Type B pancreatic cell (in vitro differentiated cells): ENCODE measurements at regions not wholly inside any gene's neighbourhood (a gene's known extent, or its start where the extent isn't known, plus 50 kb on each side); places are given as distances from the start of the nearest gene placed in this dataset.

Source experiments
- DNase-seq: peaks from one replicate; pipeline ENCODE4 v3.0.0; 2021; ENCODE audit warnings: mixed read lengths; ENCODE audit not compliant: unreplicated experiment; ENCODE audit errors: extremely low spot score
- H3K27ac Mint-ChIP-seq: 2 replicates; pipeline ENCODE4 v1.8.0; 2021; ENCODE audit warnings: mild to moderate bottlenecking, mixed read lengths
- H3K27me3 Mint-ChIP-seq: 2 replicates; pipeline ENCODE4 v1.8.0; 2021; ENCODE audit warnings: mixed read lengths
- H3K36me3 Mint-ChIP-seq: 2 replicates; pipeline ENCODE4 v1.8.0; 2021; ENCODE audit warnings: mixed read lengths
- H3K4me1 Mint-ChIP-seq: one replicate; pipeline ENCODE4 v1.8.0; 2021; ENCODE audit warnings: mixed read lengths; ENCODE audit not compliant: unreplicated experiment
- H3K4me3 Mint-ChIP-seq: 2 replicates; pipeline ENCODE4 v1.8.0; 2021; ENCODE audit warnings: mild to moderate bottlenecking, mixed read lengths
- H3K9me3 Mint-ChIP-seq: 2 replicates; pipeline ENCODE4 v1.8.0; 2021; ENCODE audit warnings: mixed read lengths
- CTCF ChIP-seq: fragments of 200-600 bp; sonication (generic); conservative IDR thresholded peaks from 2 replicates; pipeline ENCODE4 v1.5.0; 2021; ENCODE audit warnings: antibody characterized with exemption, mild to moderate bottlenecking

- Mint-ChIP-seq H3K9me3 (peaks cover 3% of the 10 kb centered on the region), H3K4me3 (no peak overlapping the region), H3K36me3 (no peaks in the 10 kb centered on the region), H3K27ac (no peak overlapping the region), H3K27me3 (no peaks in the 10 kb centered on the region), H3K4me1 (peaks cover under 1% of the 10 kb centered on the region)
- TF ChIP-seq CTCF: peak; percentile 65
- no peak for DNase-seq
Observed at GRCh38 chr2:67002618-67003371, 394.3 kb upstream of the ETAA1 start.

- no peak overlapping the region for H3K4me3 Mint-ChIP-seq
- no peak overlapping the region for H3K27ac Mint-ChIP-seq
- peaks cover 9% of the 10 kb centered on the region for H3K4me1 Mint-ChIP-seq
- H3K36me3 Mint-ChIP-seq: no peaks in the 10 kb centered on the region
- DNase-seq: no peak
- no peaks in the 10 kb centered on the region for H3K27me3 Mint-ChIP-seq
- TF ChIP-seq CTCF: no peak
- H3K9me3 Mint-ChIP-seq: peaks cover 7% of the 10 kb centered on the region
Observed at GRCh38 chr2:67006373-67006960, 390.7 kb upstream of the ETAA1 start.

GRCh38 chr2:67008155-67008554 lies 389.0 kb upstream of the ETAA1 start:
- Mint-ChIP-seq H3K27ac (peak overlapping the region; percentile 38), H3K4me1 (peaks cover 9% of the 10 kb centered on the region)

GRCh38 chr2:67012165-67012564 lies 385.0 kb upstream of the ETAA1 start:
- no peaks in the 10 kb centered on the region for H3K36me3 Mint-ChIP-seq
- no peak for DNase-seq
- TF ChIP-seq CTCF: no peak
- H3K27ac Mint-ChIP-seq: no peak overlapping the region
- no peaks in the 10 kb centered on the region for H3K27me3 Mint-ChIP-seq
- peaks cover 4% of the 10 kb centered on the region for H3K9me3 Mint-ChIP-seq
- H3K4me3 Mint-ChIP-seq: no peak overlapping the region
- H3K4me1 Mint-ChIP-seq: peaks cover 9% of the 10 kb centered on the region

More at GRCh38 chr2:67008155-67008554, 389.0 kb upstream of the ETAA1 start:
- no peak for DNase-seq
- TF ChIP-seq CTCF: no peak
- Mint-ChIP-seq H3K4me3 (no peak overlapping the region), H3K9me3 (peaks cover 4% of the 10 kb centered on the region), H3K27me3 (no peaks in the 10 kb centered on the region), H3K36me3 (no peaks in the 10 kb centered on the region)

GRCh38 chr2:67013821-67014220 lies 383.3 kb upstream of the ETAA1 start:
- DNase-seq: no peak
- H3K27me3 Mint-ChIP-seq: no peaks in the 10 kb centered on the region
- no peak overlapping the region for H3K27ac Mint-ChIP-seq
- no peak for TF ChIP-seq CTCF
- no peaks in the 10 kb centered on the region for H3K36me3 Mint-ChIP-seq
- no peak overlapping the region for H3K4me3 Mint-ChIP-seq
- peaks cover 4% of the 10 kb centered on the region for H3K9me3 Mint-ChIP-seq
- H3K4me1 Mint-ChIP-seq: no peaks in the 10 kb centered on the region
